HG03439 (cell line): ENCODE measurements at regions not wholly inside any gene's neighbourhood (a gene's known extent, or its start where the extent isn't known, plus 50 kb on each side); places are given as distances from the start of the nearest gene placed in this dataset.

ENCODE experiments used
- ATAC-seq: cut with Tn5 transposase; IDR thresholded peaks from one replicate; pipeline ENCODE4 v1.9.1; 2021; ENCODE audit warnings: mild to moderate bottlenecking, moderate library complexity; ENCODE audit not compliant: unreplicated experiment

- no peak for ATAC-seq
Measured at GRCh38 chr15:26378304-26378703, 394.6 kb downstream of the GABRB3 start.

DNA sequence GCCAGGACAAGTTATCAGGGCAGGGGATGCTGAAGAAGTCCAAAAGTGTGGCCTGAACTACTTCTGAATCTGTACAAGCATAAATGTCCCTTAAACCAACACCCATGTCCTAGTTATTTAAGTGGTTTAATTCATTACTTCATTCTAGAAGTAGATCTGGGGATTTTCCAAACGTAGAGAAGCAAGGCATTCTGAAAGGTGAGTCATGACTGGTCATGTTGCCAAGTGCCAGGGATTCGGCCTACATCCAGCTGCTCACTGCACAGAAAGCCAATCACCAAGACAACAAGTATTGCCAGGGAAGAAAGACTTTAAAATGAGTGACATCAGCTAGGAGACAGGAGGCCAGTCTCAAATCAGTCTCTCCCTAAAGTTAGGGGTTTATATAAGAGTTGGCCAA lies 396.6 kb downstream of the GABRB3 start:
- ATAC-seq, result no peak

DNA sequence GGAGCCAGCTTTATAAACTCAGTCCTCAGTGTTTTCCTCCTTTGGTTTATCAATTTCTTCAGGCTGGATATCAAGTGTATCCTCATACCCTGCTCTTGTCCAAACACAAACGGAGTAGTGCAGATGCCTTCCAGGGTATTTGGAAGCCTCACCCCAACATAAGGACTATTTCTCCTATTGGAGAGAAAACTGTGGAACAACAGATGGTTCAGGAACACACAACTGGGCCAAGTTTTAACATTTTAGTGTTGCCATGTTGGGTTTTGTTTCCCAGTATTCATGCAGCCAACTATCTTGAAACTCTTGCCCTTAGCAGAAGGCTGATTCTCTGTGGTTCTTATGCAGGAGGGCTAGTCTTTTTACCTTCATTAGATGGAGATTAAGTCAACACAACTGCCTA lies 398.1 kb downstream of the GABRB3 start:
- ATAC-seq, result no peak

- no peak for ATAC-seq
Measured at GRCh38 chr15:26372706-26373105, 400.2 kb downstream of the GABRB3 start.

GRCh38 chr15:26365077-26365476 lies 407.8 kb downstream of the GABRB3 start:
- no peak for ATAC-seq

DNA sequence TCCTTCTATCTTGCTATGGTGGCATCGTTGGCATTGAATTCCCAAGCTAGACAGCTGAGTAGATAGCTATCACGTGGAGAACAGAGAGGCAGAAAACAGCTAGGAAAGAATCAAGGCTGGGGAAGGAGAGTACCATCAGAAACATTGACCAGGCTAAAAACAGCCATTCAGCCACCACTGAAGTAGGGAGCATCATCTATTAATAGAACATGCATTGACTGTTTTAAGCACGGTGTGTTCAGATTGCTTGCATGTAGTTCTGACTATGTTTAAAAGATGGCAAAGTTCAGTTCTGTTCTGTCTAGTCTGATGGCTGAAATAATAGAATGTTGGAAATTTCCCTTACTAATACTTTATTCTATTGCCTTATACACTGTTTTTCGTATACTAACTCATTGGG lies 413.0 kb downstream of the GABRB3 start:
- no peak for ATAC-seq

DNA sequence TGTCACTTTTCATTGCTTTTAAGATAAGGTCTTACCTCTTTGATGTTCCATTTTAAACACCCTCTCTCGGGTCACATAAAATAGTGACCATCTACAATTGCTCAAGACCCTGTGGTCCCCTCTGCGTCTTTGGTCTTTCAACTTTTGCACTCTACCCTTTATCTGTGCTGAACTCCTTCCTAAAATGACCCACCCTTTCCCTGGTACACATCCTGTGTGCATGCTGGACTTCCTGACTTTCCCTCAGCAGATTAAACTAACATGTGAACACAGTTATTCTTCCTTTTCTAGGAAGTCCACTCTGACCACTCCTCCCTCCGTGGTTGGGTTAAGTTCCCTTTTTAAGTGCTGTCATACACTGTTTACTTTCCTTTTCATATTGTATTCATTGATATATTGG lies 414.2 kb downstream of the GABRB3 start:
- ATAC-seq, result no peak

DNA sequence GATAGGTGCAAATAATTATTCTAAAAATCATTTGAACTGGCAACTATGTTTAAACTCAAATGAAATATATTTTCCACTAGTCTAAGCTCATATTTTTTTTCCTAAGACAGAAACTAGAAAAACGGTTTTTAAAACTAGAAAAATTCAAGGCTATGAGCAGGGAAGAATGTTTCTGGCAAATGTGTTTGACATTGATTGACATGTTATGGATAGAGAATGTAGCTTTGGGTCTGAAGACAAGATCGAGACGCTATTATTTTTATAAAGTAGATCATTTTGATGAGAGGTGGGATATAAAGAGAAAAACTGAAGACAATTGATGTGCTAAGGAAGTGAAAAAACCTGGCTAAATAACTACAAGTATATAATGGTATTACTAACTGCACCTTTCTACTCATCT lies 415.2 kb downstream of the GABRB3 start:
- ATAC-seq, result no peak

DNA sequence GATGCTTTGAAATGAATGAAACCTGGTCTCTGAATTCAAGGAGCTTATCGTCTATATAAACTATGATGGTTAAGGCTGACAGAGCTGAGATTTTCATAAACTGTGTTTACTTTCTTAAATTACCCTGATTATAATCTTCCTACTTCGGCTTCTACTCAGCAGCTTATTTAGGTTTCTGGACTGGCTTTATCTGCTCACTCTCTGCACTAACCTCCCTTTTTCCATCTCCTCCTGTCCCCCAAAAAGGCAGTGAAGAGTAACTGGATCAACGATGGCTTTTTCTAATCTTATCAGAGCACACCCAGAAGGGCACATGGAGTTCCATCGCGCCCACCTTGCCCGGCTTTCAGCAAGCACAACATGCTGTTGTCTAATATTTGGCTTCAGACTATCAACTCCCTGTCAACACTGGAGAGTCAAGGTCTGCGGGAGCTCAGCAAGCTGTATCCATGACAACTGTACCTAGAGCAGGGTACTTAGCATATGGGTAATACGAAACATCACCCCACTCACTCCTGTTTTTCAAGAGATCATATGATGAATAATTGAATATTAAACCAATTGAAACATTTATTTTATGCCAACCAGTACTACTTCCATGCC lies 417.3 kb downstream of the GABRB3 start:
- ATAC-seq, result no peak

GRCh38 chr15:26352909-26353308 lies 420.0 kb downstream of the GABRB3 start:
- no peak for ATAC-seq

DNA sequence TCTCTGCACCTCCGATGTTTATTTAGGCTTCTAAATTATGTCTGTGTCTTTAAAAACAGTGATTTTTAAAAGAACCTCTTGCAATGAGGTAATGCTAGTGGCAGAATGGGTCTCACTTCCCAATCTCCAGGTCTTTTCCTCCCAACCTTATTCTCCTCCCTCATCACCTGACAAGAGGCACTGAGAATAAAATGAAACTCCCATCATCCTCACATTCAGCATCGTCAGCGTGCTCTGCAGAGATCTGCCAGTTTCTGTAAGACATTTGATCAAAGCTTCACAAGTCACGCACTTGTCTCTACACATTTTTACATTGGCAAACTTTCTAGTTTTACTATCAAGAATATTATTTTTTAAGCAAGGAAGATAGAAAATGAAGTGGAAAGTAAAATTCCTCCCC lies 420.5 kb downstream of the GABRB3 start:
- ATAC-seq, result no peak

DNA sequence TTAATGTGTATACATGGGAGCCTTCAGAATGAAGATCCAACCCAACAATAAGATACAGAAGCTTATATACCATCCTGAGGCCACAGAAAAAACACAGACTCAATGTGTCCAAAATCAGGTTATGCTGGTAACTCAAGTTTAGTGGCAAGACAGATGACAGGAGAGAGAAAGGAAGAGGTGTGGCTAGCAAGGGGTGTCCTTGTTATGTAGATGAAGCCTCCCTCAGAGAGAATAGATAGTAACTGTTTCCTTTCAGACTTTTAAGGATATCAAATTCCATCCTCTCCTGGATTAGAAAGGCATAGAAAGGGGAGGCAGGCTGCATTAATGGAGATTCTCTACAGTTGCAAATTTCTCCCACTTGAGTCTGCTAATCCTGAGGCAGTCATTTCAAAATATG lies 447.4 kb downstream of the GABRB3 start:
- ATAC-seq, result no peak

DNA sequence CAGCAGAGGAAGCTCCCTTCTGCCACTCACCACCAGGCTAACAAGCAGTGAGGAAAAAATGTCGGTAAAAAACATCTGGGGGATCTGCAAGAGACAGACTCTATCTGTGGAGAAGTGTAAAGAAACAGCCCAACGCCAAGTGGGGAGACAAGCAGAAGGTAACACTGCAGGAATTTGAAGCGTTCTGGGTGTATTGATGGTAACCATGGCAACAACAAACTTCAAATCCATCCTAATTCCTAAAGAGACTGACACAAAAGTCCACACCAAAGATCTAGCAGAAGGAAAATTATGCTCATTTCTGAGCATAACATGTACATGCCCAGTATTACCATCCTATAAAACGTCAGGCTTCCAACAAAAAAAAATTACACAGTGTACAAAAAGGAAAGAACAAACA lies 449.3 kb downstream of the GABRB3 start:
- ATAC-seq, result no peak

DNA sequence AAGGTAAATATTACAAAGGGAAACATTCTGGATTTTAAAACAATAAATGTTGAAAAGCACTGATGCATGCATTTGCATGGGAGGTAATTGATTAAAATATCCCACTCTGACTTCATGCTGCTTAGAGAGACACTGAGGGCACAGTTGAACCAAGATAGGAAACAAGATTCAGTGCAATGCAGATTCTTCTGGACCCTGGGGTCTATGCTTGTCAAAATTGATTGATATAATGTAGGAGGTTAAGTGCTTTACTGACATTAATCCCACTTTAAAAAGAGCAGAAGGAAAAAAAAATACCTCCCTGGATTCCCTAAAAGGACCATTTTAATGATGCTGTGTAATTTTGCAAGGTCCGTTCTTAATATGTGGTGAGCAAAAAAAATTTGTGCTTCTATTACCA lies 454.2 kb downstream of the GABRB3 start:
- ATAC-seq, result no peak

- ATAC-seq, result no peak
Measured at GRCh38 chr15:26314577-26314976, 451.4 kb upstream of the ATP10A start.

GRCh38 chr15:26311710-26312236 lies 448.6 kb upstream of the ATP10A start:
- ATAC-seq, result no peak

DNA sequence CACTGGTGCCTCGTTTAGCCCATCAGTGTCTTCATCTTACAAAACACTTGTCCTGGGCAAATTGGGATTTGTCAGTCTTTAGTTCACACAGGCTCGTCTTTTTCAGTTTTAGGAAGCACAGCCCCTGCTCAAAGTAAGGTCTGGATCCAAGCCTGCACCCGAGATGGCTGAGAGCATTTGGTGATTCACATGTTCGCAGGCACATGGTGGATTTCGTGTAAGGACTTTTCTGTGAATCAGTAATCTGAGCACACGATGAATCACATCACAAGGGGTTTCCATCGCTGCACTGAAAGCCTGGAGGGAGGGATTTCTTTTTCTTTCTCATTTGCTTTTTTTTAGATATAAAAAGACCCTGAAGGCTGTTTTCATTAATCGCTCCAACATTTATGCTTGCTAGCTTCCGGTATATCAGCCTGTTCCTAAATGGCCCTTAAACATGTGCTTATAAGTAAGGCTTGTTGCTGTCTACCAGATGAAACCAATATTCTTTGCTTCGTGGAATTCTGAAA lies 435.6 kb upstream of the ATP10A start:
- no peak for ATAC-seq

DNA sequence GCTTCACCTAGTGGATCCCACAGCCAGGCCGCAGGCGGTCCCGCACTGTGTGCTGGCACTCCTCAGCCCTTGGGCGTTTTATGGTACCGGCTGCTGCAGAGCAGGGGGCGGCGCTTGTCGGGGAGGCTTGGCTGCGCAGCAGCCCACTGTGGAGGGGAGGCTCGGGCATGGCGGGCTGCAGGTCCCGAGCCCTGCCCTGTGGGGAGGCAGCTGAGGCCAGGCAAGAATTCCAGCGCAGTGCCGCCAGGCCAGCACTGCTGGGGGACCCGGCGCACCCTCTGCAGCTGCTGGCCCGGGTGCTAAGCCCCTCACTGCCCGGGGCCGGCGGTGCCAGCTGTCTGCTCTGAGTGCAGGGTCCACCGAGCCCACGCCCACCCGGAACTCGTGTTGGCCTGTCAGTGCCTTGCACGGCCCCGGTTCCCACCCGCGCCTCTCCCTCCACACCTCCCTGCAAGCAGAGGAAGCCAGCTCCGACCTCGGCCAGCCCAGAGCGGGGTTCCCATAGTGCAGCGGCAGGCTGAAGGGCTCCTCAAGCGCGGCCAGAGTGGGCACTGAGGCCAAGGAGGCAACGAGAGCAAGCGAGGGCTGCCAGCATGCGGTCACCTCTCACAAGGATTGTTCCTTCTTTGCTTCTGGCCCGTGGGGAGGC lies 435.0 kb upstream of the ATP10A start:
- no peak for ATAC-seq

- ATAC-seq, result no peak
Measured at GRCh38 chr15:26295336-26296085, 432.4 kb upstream of the ATP10A start.

- no peak for ATAC-seq
Measured at GRCh38 chr15:26294059-26294689, 431.0 kb upstream of the ATP10A start.

DNA sequence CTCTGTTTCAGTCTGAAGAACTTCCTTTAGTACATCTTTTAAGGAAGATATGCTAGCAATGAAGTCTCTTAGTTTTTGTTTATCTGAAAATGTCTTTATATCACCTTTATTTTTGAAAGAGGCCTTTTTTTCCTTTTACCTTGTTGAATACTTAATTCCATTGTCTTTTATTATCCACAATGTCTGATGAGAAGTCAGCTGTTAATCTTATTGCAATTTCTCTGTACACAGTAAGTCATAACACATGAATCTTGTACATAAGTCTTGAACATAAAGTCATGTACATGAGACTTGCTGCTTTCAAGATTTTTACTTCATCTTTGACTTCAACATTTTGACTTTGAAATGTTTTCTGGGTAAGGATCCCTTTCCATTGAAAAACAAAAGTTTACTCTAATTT lies 424.3 kb upstream of the ATP10A start:
- no peak for ATAC-seq
